Kidney (tissue), 13 donors: ENCODE measurements at regions not wholly inside any gene's neighbourhood (a gene's known extent, or its start where the extent isn't known, plus 50 kb on each side); places are given as distances from the start of the nearest gene placed in this dataset.

Experiments used
- DNase-seq, 5 donors: peaks; one replicate each; pipeline ENCODE4 v3.0.0-alpha.2; 2013 to 2020
- FAIRE-seq: peaks from 2 replicates; lab custom pipeline; 2012; peaks lifted over from hg19 to GRCh38; lab: Jason Lieb, UNC
- H3K27ac ChIP-seq, 2 donors: one replicate each; pipeline ENCODE4 v1.7.0; 2013; ENCODE audit warnings: low read depth in 2 of 2, low read length in 2 of 2, inconsistent platforms in 1 of 2
- H3K27me3 ChIP-seq: one replicate; pipeline ENCODE4 v1.7.1; 2013; ENCODE audit warnings: low read length, inconsistent platforms; ENCODE audit not compliant: control insufficient read depth, insufficient read depth
- H3K36me3 ChIP-seq, 3 donors: one replicate each; pipeline versions ENCODE4 v1.7.0 to v1.7.1; 2013; ENCODE audit warnings: low read length in 3 of 3, control low read depth in 1 of 3, inconsistent platforms in 1 of 3; ENCODE audit not compliant: insufficient read depth in 3 of 3, control insufficient read depth in 2 of 3
- H3K4me1 ChIP-seq, 3 donors: one replicate each; pipeline versions ENCODE4 v1.7.0 to v1.7.1; 2013; ENCODE audit warnings: low read length in 3 of 3, inconsistent platforms in 1 of 3, low read depth in 1 of 3; ENCODE audit not compliant: control insufficient read depth in 2 of 3, insufficient read depth in 2 of 3
- H3K4me3 ChIP-seq, 3 donors: one replicate each; pipeline versions ENCODE4 v1.7.0 to v1.8.1; 2013; ENCODE audit warnings: low read length in 3 of 3, control low read depth in 1 of 3, inconsistent platforms in 1 of 3
- H3K9ac ChIP-seq, 3 donors: one replicate each; pipeline versions ENCODE4 v1.7.0 to v1.7.1; 2013; ENCODE audit warnings: low read length in 3 of 3, control low read depth in 1 of 3, inconsistent platforms in 1 of 3
- H3K9me3 ChIP-seq, 3 donors: one replicate each; pipeline versions ENCODE4 v1.7.0 to v1.7.1; 2013; ENCODE audit warnings: low read length in 3 of 3, control low read depth in 1 of 3, inconsistent platforms in 1 of 3; ENCODE audit not compliant: control insufficient read depth in 2 of 3, insufficient read depth in 1 of 3
- intact Hi-C: fragments of 100-400 bp; cut with DNase I; formaldehyde crosslinking; loops from one replicate; pipeline ENCODE4 v1.11.1; 2022
- TF ChIP-seq, protein P1 (sequence below): IDR thresholded peaks from 3 replicates; pipeline ENCODE4 v1.5.1; 2012; ENCODE audit warnings: mild to moderate bottlenecking, moderate library complexity, borderline replicate concordance; ENCODE audit not compliant: insufficient read depth; ENCODE audit errors: extremely low read depth
- donor health status: control.
- donor health status: control.
- donor health status: control.
- donor health status: control.
- donor health status: control.
- donor health status: DM: yes; HTN: yes; CAD: no.
- donor health status: Normal renal cell carcinoma (clear cell type).

DNA sequence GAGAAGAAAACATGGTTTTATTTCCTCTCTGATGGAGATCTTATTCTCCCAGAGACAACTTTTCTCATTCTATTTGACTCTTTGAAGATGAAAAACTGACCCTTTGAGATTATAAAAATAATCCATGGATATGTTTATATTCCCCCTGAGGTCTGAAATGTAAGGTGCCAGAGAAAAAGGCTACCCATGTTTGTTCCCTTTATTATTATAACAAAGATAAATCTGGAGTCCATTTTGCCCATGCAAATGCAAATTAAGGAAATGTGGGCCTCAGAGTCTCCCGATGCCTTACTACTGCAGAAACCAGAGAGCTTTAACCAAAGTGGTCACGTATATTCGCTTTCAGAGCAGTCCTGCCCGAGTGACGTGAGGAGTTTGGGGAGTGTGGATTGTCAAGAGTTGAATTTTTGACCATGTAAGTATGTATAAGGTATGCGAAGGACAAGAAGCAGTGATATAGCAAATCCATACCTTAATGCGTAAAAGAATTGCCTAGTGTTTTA lies 312.5 kb downstream of the RASEF start:
- TF ChIP-seq, protein P1, sequence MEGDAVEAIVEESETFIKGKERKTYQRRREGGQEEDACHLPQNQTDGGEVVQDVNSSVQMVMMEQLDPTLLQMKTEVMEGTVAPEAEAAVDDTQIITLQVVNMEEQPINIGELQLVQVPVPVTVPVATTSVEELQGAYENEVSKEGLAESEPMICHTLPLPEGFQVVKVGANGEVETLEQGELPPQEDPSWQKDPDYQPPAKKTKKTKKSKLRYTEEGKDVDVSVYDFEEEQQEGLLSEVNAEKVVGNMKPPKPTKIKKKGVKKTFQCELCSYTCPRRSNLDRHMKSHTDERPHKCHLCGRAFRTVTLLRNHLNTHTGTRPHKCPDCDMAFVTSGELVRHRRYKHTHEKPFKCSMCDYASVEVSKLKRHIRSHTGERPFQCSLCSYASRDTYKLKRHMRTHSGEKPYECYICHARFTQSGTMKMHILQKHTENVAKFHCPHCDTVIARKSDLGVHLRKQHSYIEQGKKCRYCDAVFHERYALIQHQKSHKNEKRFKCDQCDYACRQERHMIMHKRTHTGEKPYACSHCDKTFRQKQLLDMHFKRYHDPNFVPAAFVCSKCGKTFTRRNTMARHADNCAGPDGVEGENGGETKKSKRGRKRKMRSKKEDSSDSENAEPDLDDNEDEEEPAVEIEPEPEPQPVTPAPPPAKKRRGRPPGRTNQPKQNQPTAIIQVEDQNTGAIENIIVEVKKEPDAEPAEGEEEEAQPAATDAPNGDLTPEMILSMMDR = no peak

DNA sequence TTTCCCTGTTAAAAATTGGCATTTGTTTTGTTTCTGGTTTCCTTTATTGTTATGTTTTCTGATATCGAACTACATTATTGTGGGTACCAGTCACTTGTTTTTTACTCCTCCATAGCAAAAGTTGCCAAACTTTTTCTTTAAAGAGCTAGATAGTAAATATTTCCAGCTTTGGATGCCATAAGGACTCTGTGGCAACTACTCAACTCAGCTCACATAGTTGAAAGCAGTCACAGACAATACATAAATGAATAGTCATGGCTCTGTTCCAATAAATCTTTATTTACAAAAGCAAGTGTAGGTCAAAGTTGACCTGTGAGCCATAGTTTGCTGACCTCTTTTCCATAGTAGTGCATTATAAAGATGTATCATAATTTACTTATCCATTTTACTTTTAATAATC lies 305.0 kb downstream of the RASEF start:
- intact Hi-C loops = no loop called here

More for the DNA sequence above, 312.5 kb downstream of the RASEF start:
- intact Hi-C loops = no loop called here
- Histone ChIP-seq H3K4me3 (no peak overlapping the region), H3K9ac (no peak overlapping the region), H3K4me1 (no peaks in the 10 kb centered on the region), H3K27ac (no peak overlapping the region), H3K27me3 (no peaks in the 10 kb centered on the region), H3K9me3 (no peaks in the 10 kb centered on the region), H3K36me3 (no peaks in the 10 kb centered on the region)
- DNase-seq = no peak
- FAIRE-seq = no peak

DNA sequence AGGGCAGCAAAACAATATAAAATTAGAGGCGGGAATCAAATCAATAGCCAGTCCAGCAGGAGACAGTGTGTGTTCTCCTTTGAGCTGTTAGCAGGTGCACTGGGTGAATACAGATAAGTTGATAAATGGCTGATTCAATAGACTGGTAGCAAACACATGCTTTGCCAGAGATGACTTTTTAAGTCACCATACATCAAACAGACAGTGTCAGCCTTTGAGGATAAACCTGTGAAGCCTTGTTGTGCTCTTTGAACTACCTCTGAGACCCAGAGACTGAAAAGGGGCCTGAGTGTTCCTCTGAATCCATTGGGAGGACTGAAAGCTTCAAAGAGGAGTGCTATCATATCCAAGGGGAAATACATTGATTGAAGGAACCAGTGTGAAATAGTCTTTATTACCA lies 301.9 kb downstream of the RASEF start:
- H3K27me3 ChIP-seq = no peaks in the 10 kb centered on the region
- H3K9ac ChIP-seq = no peak overlapping the region
- FAIRE-seq = no peak
- no peak for DNase-seq
- H3K9me3 ChIP-seq = no peaks in the 10 kb centered on the region
- TF ChIP-seq, protein P1 = no peak
- no peak overlapping the region for H3K27ac ChIP-seq
- H3K36me3 ChIP-seq = no peaks in the 10 kb centered on the region
- H3K4me1 ChIP-seq = no peaks in the 10 kb centered on the region
- H3K4me3 ChIP-seq = no peak overlapping the region
- intact Hi-C loops = no loop called here

More for the DNA sequence above, 305.0 kb downstream of the RASEF start:
- DNase-seq = no peak
- Histone ChIP-seq H3K36me3 (no peaks in the 10 kb centered on the region), H3K27me3 (no peaks in the 10 kb centered on the region), H3K4me1 (no peaks in the 10 kb centered on the region), H3K27ac (no peak overlapping the region), H3K9ac (no peak overlapping the region), H3K4me3 (no peak overlapping the region), H3K9me3 (no peaks in the 10 kb centered on the region)
- FAIRE-seq = no peak
- TF ChIP-seq, protein P1 = no peak

DNA sequence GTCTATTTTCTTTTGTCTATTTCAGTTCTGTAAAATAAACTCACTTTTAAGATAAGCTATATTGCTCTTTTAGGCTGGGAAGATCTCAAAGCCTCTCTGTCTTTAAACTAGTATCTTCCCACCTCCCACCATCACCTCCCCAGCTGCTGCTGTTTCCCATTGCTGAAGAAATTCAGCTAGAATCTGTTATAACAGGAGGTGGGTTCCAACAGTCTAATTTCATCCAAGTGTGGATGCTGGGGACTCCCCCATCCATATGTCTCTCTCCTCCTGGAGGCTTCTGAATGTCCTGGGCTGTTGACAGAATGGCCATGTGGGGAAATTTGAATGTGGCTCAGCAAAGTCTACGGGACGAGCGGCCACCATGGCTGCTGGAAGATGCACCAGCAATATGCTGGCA lies 301.0 kb downstream of the RASEF start:
- Histone ChIP-seq H3K36me3 (no peaks in the 10 kb centered on the region), H3K27me3 (no peaks in the 10 kb centered on the region), H3K4me3 (no peak overlapping the region), H3K4me1 (no peaks in the 10 kb centered on the region), H3K27ac (no peak overlapping the region), H3K9ac (no peak overlapping the region), H3K9me3 (no peaks in the 10 kb centered on the region)
- DNase-seq (no peak), FAIRE-seq (no peak)
- TF ChIP-seq, protein P1 = no peak
- intact Hi-C loops = no loop called here
